Thymus (tissue), 11 donors: ENCODE measurements at regions not wholly inside any gene's neighbourhood (a gene's known extent, or its start where the extent isn't known, plus 50 kb on each side); places are given as distances from the start of the nearest gene placed in this dataset.

Experiments
- DNase-seq, 9 donors: peaks; one replicate each; pipeline ENCODE4 v3.0.0-alpha.2; 2013; ENCODE audit warnings: low spot score in 9 of 9, low read depth in 6 of 9, missing footprints in 1 of 9
- H3K27ac ChIP-seq, 2 donors: one replicate each; pipeline ENCODE4 v1.5.1; 2013; ENCODE audit warnings: control low read depth in 1 of 2, low read depth in 1 of 2, low read length in 1 of 2, mild to moderate bottlenecking in 1 of 2, moderate library complexity in 1 of 2
- H3K27me3 ChIP-seq, 2 donors: one replicate each; pipeline ENCODE4 v1.5.1; 2013; ENCODE audit warnings: low read length in 1 of 2; ENCODE audit not compliant: control insufficient read depth in 2 of 2, insufficient read depth in 1 of 2
- H3K36me3 ChIP-seq, 2 donors: one replicate each; pipeline ENCODE4 v1.5.1; 2013; ENCODE audit warnings: low read length in 1 of 2, mild to moderate bottlenecking in 1 of 2, moderate library complexity in 1 of 2; ENCODE audit not compliant: control insufficient read depth in 2 of 2, insufficient read depth in 2 of 2
- H3K4me1 ChIP-seq, 2 donors: one replicate each; pipeline ENCODE4 v1.5.1; 2013; ENCODE audit warnings: low read length in 2 of 2; ENCODE audit not compliant: control insufficient read depth in 2 of 2, insufficient read depth in 2 of 2
- H3K4me3 ChIP-seq, 2 donors: one replicate each; pipeline ENCODE4 v1.5.1; 2013; ENCODE audit warnings: low read length in 2 of 2, control low read depth in 1 of 2, mild to moderate bottlenecking in 1 of 2
- H3K9me3 ChIP-seq, 2 donors: one replicate each; pipeline ENCODE4 v1.5.1; 2013; ENCODE audit warnings: low read length in 1 of 2, mild to moderate bottlenecking in 1 of 2; ENCODE audit not compliant: control insufficient read depth in 2 of 2, insufficient read depth in 1 of 2
- WGBS: extraction: QIAGEN DNeasy Blood & Tissue Kit; methylation state at CpG from one replicate; pipeline ENCODE4 v1.1.7; 2013; 5-methylcytosine and 5-hydroxymethylcytosine counted together
- donor health status: healthy.

- Histone ChIP-seq H3K27me3 (no peaks in the 10 kb centered on the region), H3K9me3 (no peaks in the 10 kb centered on the region), H3K27ac (no peak overlapping the region), H3K4me1 (no peaks in the 10 kb centered on the region), H3K36me3 (no peaks in the 10 kb centered on the region), H3K4me3 (no peak overlapping the region)
- WGBS: 76% methylated on average over 6 of the region's 6 CpGs
- no peak for DNase-seq
These were observed 120.1 kb upstream of the ACO1 start for GRCh38 chr9:32264170-32264864.

DNA sequence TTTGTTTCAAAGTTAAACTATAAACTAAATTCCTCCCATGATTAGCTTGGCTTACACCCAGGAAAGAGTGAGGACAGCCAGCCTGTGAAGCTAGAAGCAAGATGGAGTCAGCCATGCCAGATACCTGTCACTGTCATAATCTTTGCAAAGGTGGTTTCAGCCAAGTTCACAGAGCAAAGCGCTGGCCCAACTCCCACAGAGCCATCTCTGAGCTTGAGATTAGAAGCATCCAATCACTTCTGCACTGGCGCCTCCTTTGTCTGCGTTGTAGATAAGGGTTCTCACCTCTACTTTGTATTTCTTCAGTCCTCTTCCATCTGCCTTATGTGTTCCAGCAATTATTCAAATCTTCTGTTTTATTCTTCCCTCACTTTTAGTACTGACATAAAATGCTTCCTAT is 119.4 kb upstream of the ACO1 start:
- Histone ChIP-seq H3K9me3 (no peaks in the 10 kb centered on the region), H3K4me1 (no peaks in the 10 kb centered on the region), H3K36me3 (no peaks in the 10 kb centered on the region), H3K27me3 (no peaks in the 10 kb centered on the region), H3K4me3 (no peak overlapping the region), H3K27ac (no peak overlapping the region)
- DNase-seq: no peak
- 87% methylated on average over 3 of the region's 3 CpGs for WGBS

GRCh38 chr9:32278991-32279390 is 105.5 kb upstream of the ACO1 start:
- H3K4me1 ChIP-seq: no peaks in the 10 kb centered on the region
- no peak overlapping the region for H3K4me3 ChIP-seq
- H3K27ac ChIP-seq: no peak overlapping the region
- no peaks in the 10 kb centered on the region for H3K36me3 ChIP-seq
- no peaks in the 10 kb centered on the region for H3K9me3 ChIP-seq
- no peaks in the 10 kb centered on the region for H3K27me3 ChIP-seq
- no peak for DNase-seq

DNA sequence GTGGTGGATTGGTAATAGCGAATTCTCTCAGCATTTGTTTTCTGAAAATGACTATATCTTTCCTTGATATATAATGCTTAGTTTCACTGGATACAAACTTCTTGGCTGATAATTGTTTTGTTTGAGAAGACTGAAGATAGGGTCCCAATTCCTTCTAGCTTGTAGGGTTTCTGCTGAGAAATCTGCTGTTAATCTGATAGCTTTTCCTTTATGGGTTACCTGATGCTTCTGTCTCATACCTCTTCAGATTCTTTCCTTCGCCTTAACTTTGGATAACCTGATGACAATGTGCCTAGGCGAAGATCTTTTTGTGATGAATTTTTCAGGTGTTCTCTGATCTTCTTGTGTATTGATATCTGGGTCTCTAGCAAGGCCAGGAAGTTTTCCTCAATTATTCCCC is 94.7 kb upstream of the ACO1 start:
- WGBS: 95% methylated on average over 3 of the region's 3 CpGs
- H3K9me3 ChIP-seq: no peaks in the 10 kb centered on the region
- no peak for DNase-seq
- no peak overlapping the region for H3K4me3 ChIP-seq
- no peaks in the 10 kb centered on the region for H3K4me1 ChIP-seq
- H3K27me3 ChIP-seq: no peaks in the 10 kb centered on the region
- no peak overlapping the region for H3K27ac ChIP-seq
- H3K36me3 ChIP-seq: no peaks in the 10 kb centered on the region

- DNase-seq: no peak
- no peaks in the 10 kb centered on the region for H3K27me3 ChIP-seq
- WGBS: 92% methylated on average over 3 of the region's 3 CpGs
- H3K4me1 ChIP-seq: no peaks in the 10 kb centered on the region
- H3K9me3 ChIP-seq: no peaks in the 10 kb centered on the region
- H3K4me3 ChIP-seq: no peak overlapping the region
- H3K27ac ChIP-seq: no peak overlapping the region
- H3K36me3 ChIP-seq: no peaks in the 10 kb centered on the region
These were observed 93.1 kb upstream of the ACO1 start for GRCh38 chr9:32291370-32291769.

- H3K4me3 ChIP-seq: no peak overlapping the region
- H3K27ac ChIP-seq: no peak overlapping the region
- 95% methylated on average over 2 of the region's 2 CpGs for WGBS
- H3K9me3 ChIP-seq: no peaks in the 10 kb centered on the region
- H3K36me3 ChIP-seq: no peaks in the 10 kb centered on the region
- H3K4me1 ChIP-seq: no peaks in the 10 kb centered on the region
- DNase-seq: no peak
- no peaks in the 10 kb centered on the region for H3K27me3 ChIP-seq
These were observed 91.8 kb upstream of the ACO1 start for GRCh38 chr9:32292611-32293010.

- Histone ChIP-seq H3K4me3 (no peak overlapping the region), H3K27me3 (no peaks in the 10 kb centered on the region), H3K27ac (no peak overlapping the region), H3K36me3 (no peaks in the 10 kb centered on the region), H3K4me1 (no peaks in the 10 kb centered on the region), H3K9me3 (no peaks in the 10 kb centered on the region)
- 87% methylated on average over 1 of the region's 1 CpG for WGBS
- DNase-seq: no peak
These were observed 91.4 kb upstream of the ACO1 start for GRCh38 chr9:32293091-32293490.

DNA sequence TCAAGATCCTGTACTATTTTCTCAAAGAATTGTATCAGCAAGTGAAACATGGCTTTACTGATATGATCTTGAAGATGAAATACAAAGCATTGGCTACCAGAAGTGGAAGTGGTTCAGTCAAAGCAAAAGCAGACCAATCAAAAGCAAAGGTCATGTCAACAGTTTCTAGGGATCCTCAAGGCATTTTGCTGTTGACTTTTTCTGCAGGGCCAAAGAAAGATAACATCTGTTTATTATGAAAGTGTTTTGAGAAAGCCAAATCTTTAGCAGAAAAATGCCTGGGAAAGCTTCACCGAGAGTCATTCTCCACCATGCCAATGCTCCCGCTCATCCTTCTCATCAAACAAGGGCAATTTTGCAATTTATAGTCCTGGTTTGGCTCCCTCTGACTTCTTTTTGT is 90.3 kb upstream of the ACO1 start:
- H3K4me3 ChIP-seq: no peak overlapping the region
- DNase-seq: no peak
- H3K9me3 ChIP-seq: no peaks in the 10 kb centered on the region
- 83% methylated on average over 2 of the region's 2 CpGs for WGBS
- no peaks in the 10 kb centered on the region for H3K4me1 ChIP-seq
- H3K27ac ChIP-seq: no peak overlapping the region
- no peaks in the 10 kb centered on the region for H3K36me3 ChIP-seq
- H3K27me3 ChIP-seq: no peaks in the 10 kb centered on the region

DNA sequence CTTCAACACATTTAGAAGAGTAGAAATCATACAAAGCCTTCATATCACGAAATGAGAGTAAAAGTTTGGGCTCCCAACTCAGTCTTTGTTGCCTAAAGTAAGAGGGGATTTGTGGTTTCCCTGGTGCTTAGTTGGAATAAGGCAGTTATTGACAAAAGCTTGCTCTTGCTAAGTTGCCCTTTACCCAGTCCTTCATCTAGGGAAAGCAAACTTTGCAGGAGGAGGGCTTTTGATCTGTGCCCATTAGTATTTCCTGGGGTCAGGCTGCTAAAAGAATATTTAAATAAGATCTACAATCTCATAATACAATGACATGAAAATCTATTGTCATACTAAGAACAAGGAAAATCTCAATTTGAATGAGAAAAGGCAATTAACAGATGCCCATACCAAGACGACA is 84.1 kb upstream of the ACO1 start:
- no peak for DNase-seq
- no peak overlapping the region for H3K27ac ChIP-seq
- WGBS: 82% methylated on average over 2 of the region's 2 CpGs

DNA sequence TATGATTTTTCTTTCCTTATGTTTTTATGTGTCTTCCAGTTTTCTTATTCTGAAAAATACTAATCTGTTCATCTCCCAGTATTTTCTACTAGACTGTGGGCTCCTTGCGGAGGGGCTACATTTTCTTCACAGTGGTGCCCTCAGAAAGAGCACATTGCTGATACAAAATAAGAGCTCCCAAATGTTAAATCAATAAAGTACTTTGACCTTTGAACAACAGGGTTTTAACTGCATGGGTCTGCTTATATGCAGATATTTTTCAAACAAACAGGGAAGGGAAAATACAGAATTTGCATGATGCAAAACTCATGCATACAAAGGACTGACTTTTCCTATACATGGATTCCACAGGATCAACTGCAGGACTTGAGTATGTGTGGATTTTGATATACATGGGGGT is 79.9 kb upstream of the ACO1 start:
- WGBS: 0% methylated on average over 1 of the region's 1 CpG
- Histone ChIP-seq H3K4me1 (no peaks in the 10 kb centered on the region), H3K27ac (no peak overlapping the region), H3K9me3 (no peaks in the 10 kb centered on the region), H3K4me3 (no peak overlapping the region), H3K27me3 (no peaks in the 10 kb centered on the region), H3K36me3 (no peaks in the 10 kb centered on the region)
- DNase-seq: no peak

More for the DNA sequence above, 84.1 kb upstream of the ACO1 start:
- Histone ChIP-seq H3K4me3 (no peak overlapping the region), H3K27me3 (no peaks in the 10 kb centered on the region), H3K4me1 (no peaks in the 10 kb centered on the region), H3K9me3 (no peaks in the 10 kb centered on the region), H3K36me3 (no peaks in the 10 kb centered on the region)
